WTC11 (cell line): ENCODE measurements at regions not wholly inside any gene's neighbourhood (a gene's known extent, or its start where the extent isn't known, plus 50 kb on each side); places are given as distances from the start of the nearest gene placed in this dataset.

Experiments
- MYBL2 ChIP-seq: sonication (generic); formaldehyde crosslinking; IDR thresholded peaks from 2 replicates; pipeline ENCODE4 v1.8.1; 2023; ENCODE audit warnings: mild to moderate bottlenecking, moderate library complexity, missing genetic modification reagents
- NR3C1 ChIP-seq: sonication (generic); formaldehyde crosslinking; conservative IDR thresholded peaks from 2 replicates; pipeline ENCODE4 v1.8.1; 2023; ENCODE audit warnings: low read depth, mild to moderate bottlenecking, missing genetic modification reagents
- RELA ChIP-seq: sonication (generic); formaldehyde crosslinking; IDR thresholded peaks from 2 replicates; pipeline ENCODE4 v1.8.1; 2022; ENCODE audit warnings: missing genetic modification reagents, mild to moderate bottlenecking, borderline replicate concordance
- SMAD3 ChIP-seq: sonication (generic); formaldehyde crosslinking; IDR thresholded peaks from 2 replicates; pipeline ENCODE4 v1.8.0; 2022; ENCODE audit warnings: missing genetic modification reagents, mild to moderate bottlenecking, borderline replicate concordance
- TEAD4 ChIP-seq: sonication (generic); formaldehyde crosslinking; IDR thresholded peaks from 2 replicates; pipeline ENCODE4 v1.8.0; 2022; ENCODE audit warnings: mild to moderate bottlenecking, missing genetic modification reagents
- TF ChIP-seq, protein P1 (sequence below): sonication (generic); formaldehyde crosslinking; IDR thresholded peaks from 2 replicates; pipeline ENCODE4 v1.8.1; 2022; ENCODE audit warnings: low read depth, mild to moderate bottlenecking, moderate library complexity, missing genetic modification reagents, borderline replicate concordance
- TF ChIP-seq, protein P2 (sequence below): fragments of 200-600 bp; IDR thresholded peaks from 2 replicates; pipeline ENCODE4 v1.8.0; 2022; ENCODE audit warnings: antibody characterized with exemption
- TF ChIP-seq, protein P3 (sequence below): fragments of 250-450 bp; sonication (Bioruptor Pico); IDR thresholded peaks from 2 replicates; pipeline ENCODE4 v1.9.0; 2021; ENCODE audit warnings: mild to moderate bottlenecking
- TF ChIP-seq, protein P4 (sequence below): sonication (generic); formaldehyde crosslinking; IDR thresholded peaks from 2 replicates; pipeline ENCODE4 v1.8.1; 2023; ENCODE audit warnings: mild to moderate bottlenecking, missing genetic modification reagents

DNA sequence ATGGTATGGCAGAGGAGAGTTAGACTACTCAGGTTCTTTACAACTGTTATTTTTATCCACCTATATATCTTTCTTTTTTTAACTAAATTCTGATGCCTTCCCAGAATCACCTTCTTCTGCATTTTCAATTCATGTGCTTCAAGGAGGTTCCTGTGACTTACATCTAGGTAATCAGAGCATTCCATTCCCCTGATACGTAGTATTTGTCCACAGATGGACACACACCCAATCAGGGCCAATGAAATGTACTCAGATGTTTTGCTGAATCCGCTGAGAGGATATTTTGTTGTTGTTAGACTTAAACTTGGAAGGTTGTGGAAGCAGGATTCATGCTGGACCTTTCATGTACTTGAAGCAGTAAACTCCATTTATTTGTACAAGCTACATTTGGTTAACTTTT, 159.4 kb upstream of the FER start:
- TF ChIP-seq SMAD3 (CRISPR knock-in tag) (no peak), RELA (CRISPR knock-in tag) (no peak), MYBL2 (no peak), NR3C1 (CRISPR knock-in tag) (no peak), TEAD4 (CRISPR knock-in tag) (no peak)
- TF ChIP-seq, protein P1, sequence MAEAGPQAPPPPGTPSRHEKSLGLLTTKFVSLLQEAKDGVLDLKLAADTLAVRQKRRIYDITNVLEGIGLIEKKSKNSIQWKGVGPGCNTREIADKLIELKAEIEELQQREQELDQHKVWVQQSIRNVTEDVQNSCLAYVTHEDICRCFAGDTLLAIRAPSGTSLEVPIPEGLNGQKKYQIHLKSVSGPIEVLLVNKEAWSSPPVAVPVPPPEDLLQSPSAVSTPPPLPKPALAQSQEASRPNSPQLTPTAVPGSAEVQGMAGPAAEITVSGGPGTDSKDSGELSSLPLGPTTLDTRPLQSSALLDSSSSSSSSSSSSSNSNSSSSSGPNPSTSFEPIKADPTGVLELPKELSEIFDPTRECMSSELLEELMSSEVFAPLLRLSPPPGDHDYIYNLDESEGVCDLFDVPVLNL (CRISPR knock-in tag), result no peak
- TF ChIP-seq, protein P2, sequence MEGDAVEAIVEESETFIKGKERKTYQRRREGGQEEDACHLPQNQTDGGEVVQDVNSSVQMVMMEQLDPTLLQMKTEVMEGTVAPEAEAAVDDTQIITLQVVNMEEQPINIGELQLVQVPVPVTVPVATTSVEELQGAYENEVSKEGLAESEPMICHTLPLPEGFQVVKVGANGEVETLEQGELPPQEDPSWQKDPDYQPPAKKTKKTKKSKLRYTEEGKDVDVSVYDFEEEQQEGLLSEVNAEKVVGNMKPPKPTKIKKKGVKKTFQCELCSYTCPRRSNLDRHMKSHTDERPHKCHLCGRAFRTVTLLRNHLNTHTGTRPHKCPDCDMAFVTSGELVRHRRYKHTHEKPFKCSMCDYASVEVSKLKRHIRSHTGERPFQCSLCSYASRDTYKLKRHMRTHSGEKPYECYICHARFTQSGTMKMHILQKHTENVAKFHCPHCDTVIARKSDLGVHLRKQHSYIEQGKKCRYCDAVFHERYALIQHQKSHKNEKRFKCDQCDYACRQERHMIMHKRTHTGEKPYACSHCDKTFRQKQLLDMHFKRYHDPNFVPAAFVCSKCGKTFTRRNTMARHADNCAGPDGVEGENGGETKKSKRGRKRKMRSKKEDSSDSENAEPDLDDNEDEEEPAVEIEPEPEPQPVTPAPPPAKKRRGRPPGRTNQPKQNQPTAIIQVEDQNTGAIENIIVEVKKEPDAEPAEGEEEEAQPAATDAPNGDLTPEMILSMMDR, result no peak
- TF ChIP-seq, protein P3, sequence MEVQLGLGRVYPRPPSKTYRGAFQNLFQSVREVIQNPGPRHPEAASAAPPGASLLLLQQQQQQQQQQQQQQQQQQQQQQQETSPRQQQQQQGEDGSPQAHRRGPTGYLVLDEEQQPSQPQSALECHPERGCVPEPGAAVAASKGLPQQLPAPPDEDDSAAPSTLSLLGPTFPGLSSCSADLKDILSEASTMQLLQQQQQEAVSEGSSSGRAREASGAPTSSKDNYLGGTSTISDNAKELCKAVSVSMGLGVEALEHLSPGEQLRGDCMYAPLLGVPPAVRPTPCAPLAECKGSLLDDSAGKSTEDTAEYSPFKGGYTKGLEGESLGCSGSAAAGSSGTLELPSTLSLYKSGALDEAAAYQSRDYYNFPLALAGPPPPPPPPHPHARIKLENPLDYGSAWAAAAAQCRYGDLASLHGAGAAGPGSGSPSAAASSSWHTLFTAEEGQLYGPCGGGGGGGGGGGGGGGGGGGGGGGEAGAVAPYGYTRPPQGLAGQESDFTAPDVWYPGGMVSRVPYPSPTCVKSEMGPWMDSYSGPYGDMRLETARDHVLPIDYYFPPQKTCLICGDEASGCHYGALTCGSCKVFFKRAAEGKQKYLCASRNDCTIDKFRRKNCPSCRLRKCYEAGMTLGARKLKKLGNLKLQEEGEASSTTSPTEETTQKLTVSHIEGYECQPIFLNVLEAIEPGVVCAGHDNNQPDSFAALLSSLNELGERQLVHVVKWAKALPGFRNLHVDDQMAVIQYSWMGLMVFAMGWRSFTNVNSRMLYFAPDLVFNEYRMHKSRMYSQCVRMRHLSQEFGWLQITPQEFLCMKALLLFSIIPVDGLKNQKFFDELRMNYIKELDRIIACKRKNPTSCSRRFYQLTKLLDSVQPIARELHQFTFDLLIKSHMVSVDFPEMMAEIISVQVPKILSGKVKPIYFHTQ (CRISPR knock-in tag), result no peak
- TF ChIP-seq, protein P4, sequence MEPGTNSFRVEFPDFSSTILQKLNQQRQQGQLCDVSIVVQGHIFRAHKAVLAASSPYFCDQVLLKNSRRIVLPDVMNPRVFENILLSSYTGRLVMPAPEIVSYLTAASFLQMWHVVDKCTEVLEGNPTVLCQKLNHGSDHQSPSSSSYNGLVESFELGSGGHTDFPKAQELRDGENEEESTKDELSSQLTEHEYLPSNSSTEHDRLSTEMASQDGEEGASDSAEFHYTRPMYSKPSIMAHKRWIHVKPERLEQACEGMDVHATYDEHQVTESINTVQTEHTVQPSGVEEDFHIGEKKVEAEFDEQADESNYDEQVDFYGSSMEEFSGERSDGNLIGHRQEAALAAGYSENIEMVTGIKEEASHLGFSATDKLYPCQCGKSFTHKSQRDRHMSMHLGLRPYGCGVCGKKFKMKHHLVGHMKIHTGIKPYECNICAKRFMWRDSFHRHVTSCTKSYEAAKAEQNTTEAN (CRISPR knock-in tag), result no peak
